ENCODE measurements at regions not wholly inside any gene's neighbourhood (a gene's known extent, or its start where the extent isn't known, plus 50 kb on each side); places are given as distances from the start of the nearest gene placed in this dataset.

DNA sequence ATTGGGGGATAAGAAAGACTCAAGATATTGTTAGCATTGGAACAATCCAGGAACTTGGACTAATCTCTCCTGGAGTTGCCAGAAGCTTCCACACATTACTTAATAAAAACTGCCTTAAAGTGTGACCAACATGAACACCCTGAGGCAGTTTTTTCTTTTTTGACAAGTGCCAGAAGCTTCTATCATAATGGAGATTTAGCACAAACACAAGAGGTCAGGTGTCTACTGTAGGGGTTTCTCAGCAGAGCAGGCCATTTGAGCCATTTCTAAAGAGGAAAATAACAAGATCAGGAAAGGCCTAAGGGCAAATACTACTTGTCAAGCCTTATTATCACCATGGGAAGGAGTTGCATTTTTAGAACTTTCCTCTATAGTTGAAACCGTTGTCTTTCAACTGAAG, 361.5 kb downstream of the EPM2A start:
- H3K4me3 ChIP-seq (ENCODE audit: low read depth, low read length), result no peak overlapping the region
- TF ChIP-seq, protein P1, sequence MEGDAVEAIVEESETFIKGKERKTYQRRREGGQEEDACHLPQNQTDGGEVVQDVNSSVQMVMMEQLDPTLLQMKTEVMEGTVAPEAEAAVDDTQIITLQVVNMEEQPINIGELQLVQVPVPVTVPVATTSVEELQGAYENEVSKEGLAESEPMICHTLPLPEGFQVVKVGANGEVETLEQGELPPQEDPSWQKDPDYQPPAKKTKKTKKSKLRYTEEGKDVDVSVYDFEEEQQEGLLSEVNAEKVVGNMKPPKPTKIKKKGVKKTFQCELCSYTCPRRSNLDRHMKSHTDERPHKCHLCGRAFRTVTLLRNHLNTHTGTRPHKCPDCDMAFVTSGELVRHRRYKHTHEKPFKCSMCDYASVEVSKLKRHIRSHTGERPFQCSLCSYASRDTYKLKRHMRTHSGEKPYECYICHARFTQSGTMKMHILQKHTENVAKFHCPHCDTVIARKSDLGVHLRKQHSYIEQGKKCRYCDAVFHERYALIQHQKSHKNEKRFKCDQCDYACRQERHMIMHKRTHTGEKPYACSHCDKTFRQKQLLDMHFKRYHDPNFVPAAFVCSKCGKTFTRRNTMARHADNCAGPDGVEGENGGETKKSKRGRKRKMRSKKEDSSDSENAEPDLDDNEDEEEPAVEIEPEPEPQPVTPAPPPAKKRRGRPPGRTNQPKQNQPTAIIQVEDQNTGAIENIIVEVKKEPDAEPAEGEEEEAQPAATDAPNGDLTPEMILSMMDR (IDR thresholded peaks at IDR 0.05; ENCODE audit: borderline replicate concordance, insufficient read depth, low read depth, low read length), result no peak

DNA sequence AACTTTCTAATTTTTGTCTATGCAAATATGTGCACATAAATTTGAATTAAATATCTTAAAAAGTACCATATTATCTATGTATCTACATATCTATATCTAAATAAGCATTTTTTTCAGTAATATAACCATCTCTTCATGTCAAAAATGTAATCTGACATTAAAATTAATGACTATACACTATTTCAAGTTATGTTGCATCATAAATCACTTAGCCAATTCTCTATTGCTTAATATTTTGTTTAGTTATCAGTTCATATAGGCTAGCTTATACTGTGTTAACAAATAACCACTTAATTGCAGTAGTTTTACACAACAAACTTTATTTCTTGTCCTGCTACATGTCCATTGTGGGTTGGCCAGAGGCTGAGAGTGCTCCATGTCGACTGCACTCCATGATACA, 360.8 kb downstream of the EPM2A start:
- H3K4me3 ChIP-seq (ENCODE audit: low read depth, low read length), result no peak overlapping the region
- TF ChIP-seq, protein P1 (IDR thresholded peaks at IDR 0.05; ENCODE audit: borderline replicate concordance, insufficient read depth, low read depth, low read length), result no peak

DNA sequence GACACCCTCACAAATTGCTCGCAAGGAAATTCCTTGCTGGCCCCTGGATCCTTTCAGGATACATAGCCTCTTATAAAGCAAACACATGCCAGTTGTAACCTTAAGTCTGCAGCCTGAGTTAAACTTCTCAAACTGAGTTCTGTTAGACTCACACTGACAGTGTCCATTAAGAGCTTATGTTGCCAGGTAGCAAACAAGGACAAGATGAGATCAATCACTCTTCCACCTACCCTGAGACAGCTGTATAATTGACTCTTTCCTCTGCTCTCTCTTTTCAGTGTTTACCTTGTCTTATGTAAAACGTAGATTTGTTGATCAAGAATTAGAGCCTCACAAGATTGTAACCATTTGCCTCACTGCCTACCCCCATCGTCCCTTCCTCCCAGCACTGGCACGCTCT, 359.8 kb downstream of the EPM2A start:
- H3K4me3 ChIP-seq (ENCODE audit: low read depth, low read length), result no peak overlapping the region
- TF ChIP-seq, protein P1 (IDR thresholded peaks at IDR 0.05; ENCODE audit: borderline replicate concordance, insufficient read depth, low read depth, low read length), result no peak

DNA sequence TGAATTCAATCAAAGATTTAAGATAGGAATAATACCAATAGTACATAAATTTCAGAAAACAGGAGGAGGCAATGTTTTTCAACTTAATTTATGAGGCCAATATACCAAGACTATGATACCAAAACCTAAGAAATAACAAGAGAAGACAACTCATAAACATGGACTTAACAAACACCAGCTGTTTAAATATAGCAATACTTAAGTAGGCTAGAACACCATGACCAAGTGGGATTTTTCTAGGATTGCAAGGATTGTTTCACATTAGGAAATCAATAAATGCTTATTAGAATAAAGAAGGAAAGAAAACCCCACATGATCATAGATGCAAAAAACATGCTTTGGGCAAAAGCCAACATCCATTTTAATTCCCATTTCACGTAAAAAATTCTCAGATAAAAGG, 355.1 kb downstream of the EPM2A start:
- no peak overlapping the region for H3K4me3 ChIP-seq (ENCODE audit: low read depth, low read length)
- TF ChIP-seq, protein P1 (IDR thresholded peaks at IDR 0.05; ENCODE audit: borderline replicate concordance, insufficient read depth, low read depth, low read length), result no peak

DNA sequence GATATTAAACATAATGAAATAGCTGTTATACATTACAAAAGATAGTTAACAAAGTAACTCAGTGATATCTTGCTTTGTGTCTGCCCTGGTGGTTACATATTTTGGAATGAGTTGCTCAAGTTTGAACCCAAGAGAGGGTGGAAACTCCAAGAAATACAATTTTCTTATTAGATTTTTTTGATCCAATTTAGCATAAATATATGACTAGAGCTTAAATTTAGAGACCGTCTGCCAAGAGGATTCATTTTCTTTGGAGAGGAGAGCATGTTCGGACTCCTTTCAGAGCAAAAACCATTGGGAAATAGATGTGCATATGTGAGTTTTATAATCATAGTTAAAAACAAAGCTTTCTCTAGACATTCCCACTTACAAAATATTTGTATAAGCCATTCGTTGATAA, 353.4 kb downstream of the EPM2A start:
- H3K4me3 ChIP-seq (ENCODE audit: low read depth, low read length), result no peak overlapping the region

DNA sequence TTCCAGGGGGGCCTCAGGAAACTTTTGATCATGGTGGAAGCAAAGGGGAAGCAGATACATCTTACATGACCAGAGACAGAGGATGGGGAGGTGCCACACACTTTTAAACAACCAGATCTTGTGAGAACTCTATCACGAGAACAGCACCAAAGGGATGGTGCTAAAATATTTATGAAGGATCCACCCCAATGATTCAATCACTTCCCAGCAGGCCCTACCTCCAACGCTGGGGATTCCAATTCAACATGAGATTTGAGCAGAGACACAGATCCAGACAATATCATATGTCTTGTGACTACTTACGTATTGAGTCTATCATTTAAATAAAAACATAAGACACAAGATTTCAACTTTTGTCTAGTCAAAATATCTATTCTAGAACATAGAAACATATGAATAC, 351.9 kb downstream of the EPM2A start:
- TF ChIP-seq, protein P1 (IDR thresholded peaks at IDR 0.05; ENCODE audit: borderline replicate concordance, insufficient read depth, low read depth, low read length), result no peak

More for the DNA sequence above, 353.4 kb downstream of the EPM2A start:
- TF ChIP-seq, protein P1 (IDR thresholded peaks at IDR 0.05; ENCODE audit: borderline replicate concordance, insufficient read depth, low read depth, low read length), result no peak

DNA sequence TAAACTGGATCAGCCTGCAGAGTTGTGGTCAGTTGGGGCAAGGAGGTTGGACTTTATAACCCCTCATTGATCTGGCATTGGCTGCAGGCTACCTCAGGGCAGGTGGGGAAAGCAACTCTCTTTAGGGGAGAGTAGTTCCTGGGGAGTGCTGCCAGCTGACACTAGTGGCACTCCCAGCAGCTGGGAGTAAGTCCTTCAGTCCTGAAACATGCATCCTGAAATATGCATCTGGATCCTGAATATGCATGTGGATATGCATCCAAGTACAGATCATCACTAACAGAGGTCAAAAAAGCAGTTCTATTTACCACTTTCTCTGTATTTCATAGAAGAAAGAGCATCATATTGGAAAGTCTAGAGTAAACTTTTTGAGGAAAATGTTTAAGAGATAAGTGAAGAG, 350.8 kb downstream of the EPM2A start:
- TF ChIP-seq, protein P1 (IDR thresholded peaks at IDR 0.05; ENCODE audit: borderline replicate concordance, insufficient read depth, low read depth, low read length), result no peak
- H3K4me3 ChIP-seq (ENCODE audit: low read depth, low read length), result no peak overlapping the region

More for the DNA sequence above, 351.9 kb downstream of the EPM2A start:
- no peak overlapping the region for H3K4me3 ChIP-seq (ENCODE audit: low read depth, low read length)
